ENCODE measurements at regions not wholly inside any gene's neighbourhood (a gene's known extent, or its start where the extent isn't known, plus 50 kb on each side); places are given as distances from the start of the nearest gene placed in this dataset.

DNA sequence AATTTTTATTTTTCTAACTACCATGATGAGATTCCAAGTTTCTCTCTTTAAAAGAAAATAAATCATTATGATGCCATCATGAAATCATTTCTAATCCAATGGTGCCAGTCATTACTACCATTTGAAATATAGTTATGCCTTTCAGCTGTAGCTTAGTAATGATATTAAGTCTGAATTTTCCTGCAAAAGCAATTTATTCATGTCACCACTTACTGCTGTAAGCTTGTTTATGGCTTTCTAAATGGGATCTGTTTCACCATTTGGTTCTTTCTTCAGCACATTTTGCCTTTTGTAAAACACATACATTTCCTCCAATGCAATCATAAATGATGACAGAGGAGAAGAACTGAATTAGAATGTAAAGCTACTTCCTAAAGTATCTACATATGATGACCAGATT, 130.5 kb downstream of the SEM1 start:
- Histone ChIP-seq H3K27ac (ENCODE audit: low read length, poor library complexity, severe bottlenecking) (no peak overlapping the region), H3K9me3 (ENCODE audit: control insufficient read depth, low read length) (no peaks in the 10 kb centered on the region), H3K4me2 (ENCODE audit: low read length, poor library complexity, severe bottlenecking) (no peak overlapping the region), H3K36me3 (ENCODE audit: control insufficient read depth in 1 of 2, insufficient read depth in 2 of 2, low read depth in 1 of 2, low read length in 2 of 2) (no peaks in the 10 kb centered on the region), H2BK5ac (ENCODE audit: low read depth, low read length, poor library complexity, severe bottlenecking) (no peak overlapping the region), H3K79me1 (replicated peaks; ENCODE audit: low read length, poor library complexity, severe bottlenecking) (no peaks in the 10 kb centered on the region), H2AK5ac (ENCODE audit: low read length, severe bottlenecking) (no peak overlapping the region), H3K23ac (ENCODE audit: low read length in 2 of 2) (no peak overlapping the region), H4K8ac (ENCODE audit: low read length) (no peak overlapping the region), H3K27me3 (ENCODE audit: control insufficient read depth in 1 of 2, insufficient read depth in 1 of 2, low read length in 2 of 2) (no peaks in the 10 kb centered on the region), H3K14ac (ENCODE audit: low read length in 2 of 2) (no peak overlapping the region), H2BK12ac (ENCODE audit: low read length in 2 of 2) (no peak overlapping the region), H2BK120ac (ENCODE audit: low read depth, low read length) (no peak overlapping the region), H3K4me1 (ENCODE audit: control insufficient read depth, insufficient read depth, low read depth, low read length) (no peaks in the 10 kb centered on the region), H4K91ac (ENCODE audit: low read length) (no peak overlapping the region), H3K9ac (ENCODE audit: low read length) (no peak overlapping the region), H3K18ac (ENCODE audit: low read depth in 1 of 2, low read length in 2 of 2) (no peak overlapping the region), H2BK15ac (ENCODE audit: low read depth, poor library complexity, severe bottlenecking) (no peak overlapping the region), H3K4me3 (ENCODE audit: insufficient read depth in 1 of 2, low read depth in 1 of 2, low read length in 2 of 2) (no peak overlapping the region), H3K4ac (ENCODE audit: low read depth in 1 of 2, low read length in 2 of 2) (no peak overlapping the region), H2AFZ (ENCODE audit: low read depth, low read length) (no peak overlapping the region)
- DNase-seq: no peak

DNA sequence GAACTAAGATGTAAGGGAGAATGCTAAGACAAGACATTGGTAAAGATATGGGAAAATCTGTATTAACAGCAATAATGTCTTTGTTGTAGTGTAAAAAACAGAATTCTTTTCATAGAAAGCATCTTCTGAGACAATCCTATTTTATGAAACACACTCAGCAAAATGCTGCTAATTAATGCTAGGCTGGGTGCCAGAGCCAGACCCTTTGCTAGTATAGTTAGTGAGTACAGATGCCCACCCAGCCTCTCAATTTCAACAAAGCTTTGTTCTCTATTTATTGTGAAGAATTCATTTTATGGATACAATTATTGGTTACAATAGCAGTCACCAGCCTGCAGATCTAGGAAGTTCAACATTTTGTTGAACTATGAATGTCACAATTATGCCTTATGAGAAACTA, 131.0 kb downstream of the SEM1 start:
- Histone ChIP-seq H3K79me1 (replicated peaks; ENCODE audit: low read length, poor library complexity, severe bottlenecking) (no peaks in the 10 kb centered on the region), H3K27ac (ENCODE audit: low read length, poor library complexity, severe bottlenecking) (no peak overlapping the region), H3K4ac (ENCODE audit: low read depth in 1 of 2, low read length in 2 of 2) (no peak overlapping the region), H3K23ac (ENCODE audit: low read length in 2 of 2) (no peak overlapping the region), H3K14ac (ENCODE audit: low read length in 2 of 2) (no peak overlapping the region), H3K4me2 (ENCODE audit: low read length, poor library complexity, severe bottlenecking) (no peak overlapping the region), H2BK15ac (ENCODE audit: low read depth, poor library complexity, severe bottlenecking) (no peak overlapping the region), H4K8ac (ENCODE audit: low read length) (no peak overlapping the region), H2BK120ac (ENCODE audit: low read depth, low read length) (no peak overlapping the region), H2BK12ac (ENCODE audit: low read length in 2 of 2) (no peak overlapping the region), H3K4me1 (ENCODE audit: control insufficient read depth, insufficient read depth, low read depth, low read length) (no peaks in the 10 kb centered on the region), H3K9ac (ENCODE audit: low read length) (no peak overlapping the region), H3K18ac (ENCODE audit: low read depth in 1 of 2, low read length in 2 of 2) (no peak overlapping the region), H4K91ac (ENCODE audit: low read length) (no peak overlapping the region), H3K9me3 (ENCODE audit: control insufficient read depth, low read length) (no peaks in the 10 kb centered on the region), H2BK5ac (ENCODE audit: low read depth, low read length, poor library complexity, severe bottlenecking) (no peak overlapping the region), H3K36me3 (ENCODE audit: control insufficient read depth in 1 of 2, insufficient read depth in 2 of 2, low read depth in 1 of 2, low read length in 2 of 2) (no peaks in the 10 kb centered on the region), H3K4me3 (ENCODE audit: insufficient read depth in 1 of 2, low read depth in 1 of 2, low read length in 2 of 2) (no peak overlapping the region), H3K27me3 (ENCODE audit: control insufficient read depth in 1 of 2, insufficient read depth in 1 of 2, low read length in 2 of 2) (no peaks in the 10 kb centered on the region), H2AFZ (ENCODE audit: low read depth, low read length) (no peak overlapping the region), H2AK5ac (ENCODE audit: low read length, severe bottlenecking) (no peak overlapping the region)
- DNase-seq: no peak

- DNase-seq: no peak
- H3K4me3 ChIP-seq (ENCODE audit: insufficient read depth in 1 of 2, low read depth in 1 of 2, low read length in 2 of 2): no peak overlapping the region
- no peak overlapping the region for H3K14ac ChIP-seq (ENCODE audit: low read length in 2 of 2)
- H4K91ac ChIP-seq (ENCODE audit: low read length): no peak overlapping the region
- H2BK12ac ChIP-seq (ENCODE audit: low read length in 2 of 2): no peak overlapping the region
- H3K9me3 ChIP-seq (ENCODE audit: control insufficient read depth, low read length): no peaks in the 10 kb centered on the region
- no peak overlapping the region for H3K4me2 ChIP-seq (ENCODE audit: low read length, poor library complexity, severe bottlenecking)
- H2AFZ ChIP-seq (ENCODE audit: low read depth, low read length): no peak overlapping the region
- H4K8ac ChIP-seq (ENCODE audit: low read length): no peak overlapping the region
- no peaks in the 10 kb centered on the region for H3K4me1 ChIP-seq (ENCODE audit: control insufficient read depth, insufficient read depth, low read depth, low read length)
- H3K27ac ChIP-seq (ENCODE audit: low read length, poor library complexity, severe bottlenecking): no peak overlapping the region
- no peak overlapping the region for H3K23ac ChIP-seq (ENCODE audit: low read length in 2 of 2)
- H3K9ac ChIP-seq (ENCODE audit: low read length): no peak overlapping the region
- no peak overlapping the region for H3K4ac ChIP-seq (ENCODE audit: low read depth in 1 of 2, low read length in 2 of 2)
- no peak overlapping the region for H2BK5ac ChIP-seq (ENCODE audit: low read depth, low read length, poor library complexity, severe bottlenecking)
- H2BK120ac ChIP-seq (ENCODE audit: low read depth, low read length): no peak overlapping the region
- H3K79me1 ChIP-seq (replicated peaks; ENCODE audit: low read length, poor library complexity, severe bottlenecking): no peaks in the 10 kb centered on the region
- no peaks in the 10 kb centered on the region for H3K27me3 ChIP-seq (ENCODE audit: control insufficient read depth in 1 of 2, insufficient read depth in 1 of 2, low read length in 2 of 2)
- H2AK5ac ChIP-seq (ENCODE audit: low read length, severe bottlenecking): no peak overlapping the region
- 65% methylated on average over 2 of the region's 3 CpGs for WGBS
- no peak overlapping the region for H3K18ac ChIP-seq (ENCODE audit: low read depth in 1 of 2, low read length in 2 of 2)
- no peaks in the 10 kb centered on the region for H3K36me3 ChIP-seq (ENCODE audit: control insufficient read depth in 1 of 2, insufficient read depth in 2 of 2, low read depth in 1 of 2, low read length in 2 of 2)
- H2BK15ac ChIP-seq (ENCODE audit: low read depth, poor library complexity, severe bottlenecking): no peak overlapping the region
These were observed 146.2 kb downstream of the SEM1 start for GRCh38 chr7:96563409-96563808.

DNA sequence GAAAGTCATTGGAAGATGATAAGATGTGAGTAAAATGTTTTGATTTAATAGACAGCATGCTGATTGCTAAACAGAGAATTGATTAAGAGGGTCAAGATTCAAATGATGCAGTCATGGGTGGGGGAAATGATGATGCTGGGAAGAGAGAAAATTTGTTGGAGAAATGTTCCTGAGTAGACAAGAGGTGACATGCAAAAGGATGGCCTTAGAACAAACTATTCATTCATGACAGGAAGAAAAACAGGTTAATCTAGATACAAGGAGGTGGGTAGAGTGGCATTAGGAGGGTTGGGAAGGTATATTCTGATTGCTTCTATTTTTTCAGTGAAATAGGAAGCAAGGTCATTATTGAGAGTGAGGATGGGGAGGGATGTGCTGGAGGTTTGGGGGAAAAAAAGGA, 146.7 kb downstream of the SEM1 start:
- H3K4me3 ChIP-seq (ENCODE audit: insufficient read depth in 1 of 2, low read depth in 1 of 2, low read length in 2 of 2): no peak overlapping the region

More for the DNA sequence above, 146.7 kb downstream of the SEM1 start:
- no peak overlapping the region for H3K4ac ChIP-seq (ENCODE audit: low read depth in 1 of 2, low read length in 2 of 2)
- H2BK120ac ChIP-seq (ENCODE audit: low read depth, low read length): no peak overlapping the region
- H2BK5ac ChIP-seq (ENCODE audit: low read depth, low read length, poor library complexity, severe bottlenecking): no peak overlapping the region
- H3K18ac ChIP-seq (ENCODE audit: low read depth in 1 of 2, low read length in 2 of 2): no peak overlapping the region
- no peaks in the 10 kb centered on the region for H3K79me1 ChIP-seq (replicated peaks; ENCODE audit: low read length, poor library complexity, severe bottlenecking)
- H3K36me3 ChIP-seq (ENCODE audit: control insufficient read depth in 1 of 2, insufficient read depth in 2 of 2, low read depth in 1 of 2, low read length in 2 of 2): no peaks in the 10 kb centered on the region
- H2AFZ ChIP-seq (ENCODE audit: low read depth, low read length): no peak overlapping the region
- no peak overlapping the region for H3K4me2 ChIP-seq (ENCODE audit: low read length, poor library complexity, severe bottlenecking)
- no peak overlapping the region for H3K14ac ChIP-seq (ENCODE audit: low read length in 2 of 2)
- no peaks in the 10 kb centered on the region for H3K9me3 ChIP-seq (ENCODE audit: control insufficient read depth, low read length)
- no peak overlapping the region for H2BK15ac ChIP-seq (ENCODE audit: low read depth, poor library complexity, severe bottlenecking)
- no peak overlapping the region for H3K23ac ChIP-seq (ENCODE audit: low read length in 2 of 2)
- H2AK5ac ChIP-seq (ENCODE audit: low read length, severe bottlenecking): no peak overlapping the region
- no peak for DNase-seq
- H4K8ac ChIP-seq (ENCODE audit: low read length): no peak overlapping the region
- H2BK12ac ChIP-seq (ENCODE audit: low read length in 2 of 2): no peak overlapping the region
- H3K27ac ChIP-seq (ENCODE audit: low read length, poor library complexity, severe bottlenecking): no peak overlapping the region
- H3K27me3 ChIP-seq (ENCODE audit: control insufficient read depth in 1 of 2, insufficient read depth in 1 of 2, low read length in 2 of 2): no peaks in the 10 kb centered on the region
- no peak overlapping the region for H4K91ac ChIP-seq (ENCODE audit: low read length)
- H3K9ac ChIP-seq (ENCODE audit: low read length): no peak overlapping the region
- no peaks in the 10 kb centered on the region for H3K4me1 ChIP-seq (ENCODE audit: control insufficient read depth, insufficient read depth, low read depth, low read length)
